ENCODE measurements at regions not wholly inside any gene's neighbourhood (a gene's known extent, or its start where the extent isn't known, plus 50 kb on each side); places are given as distances from the start of the nearest gene placed in this dataset.

DNA sequence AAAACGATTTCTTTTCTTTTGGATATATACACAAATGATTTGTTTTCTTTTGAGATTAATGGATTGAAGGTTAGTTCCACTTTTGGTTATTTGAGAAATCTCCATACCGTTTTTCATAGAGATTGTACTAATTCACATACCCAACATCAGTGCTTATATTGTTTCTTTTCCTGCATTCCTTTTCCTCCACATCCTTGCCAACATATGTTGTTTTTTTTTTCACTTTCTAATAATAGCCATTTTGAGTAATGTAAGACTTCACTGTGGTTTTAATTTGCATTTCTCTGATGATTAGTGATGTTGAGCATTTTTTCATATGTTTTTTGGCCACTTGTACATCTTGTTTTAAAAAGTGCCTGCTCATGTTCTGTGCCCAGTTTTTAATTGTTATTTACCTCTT lies 846.4 kb upstream of the EYS start:
- no peak for TF ChIP-seq CTCF (conservative IDR thresholded peaks at IDR 0.05; ENCODE audit: control insufficient read depth, insufficient read depth, low read depth, low read length)
- DNase-seq (ENCODE audit: low read depth), result no peak
- H3K4me3 ChIP-seq (ENCODE audit: control insufficient read depth, low read depth, low read length), result no peak overlapping the region

GRCh38 chr6:66538551-66539135 lies 831.6 kb upstream of the EYS start:
- no peak overlapping the region for H3K4me3 ChIP-seq (ENCODE audit: control insufficient read depth, low read depth, low read length)
- TF ChIP-seq CTCF (conservative IDR thresholded peaks at IDR 0.05; ENCODE audit: control insufficient read depth, insufficient read depth, low read depth, low read length), result no peak
- no peak for DNase-seq (ENCODE audit: low read depth)

GRCh38 chr6:66533921-66534404 lies 826.9 kb upstream of the EYS start:
- H3K4me3 ChIP-seq (ENCODE audit: control insufficient read depth, low read depth, low read length), result no peak overlapping the region
- no peak for TF ChIP-seq CTCF (conservative IDR thresholded peaks at IDR 0.05; ENCODE audit: control insufficient read depth, insufficient read depth, low read depth, low read length)

GRCh38 chr6:66526061-66526460 lies 819.0 kb upstream of the EYS start:
- no peak overlapping the region for H3K4me3 ChIP-seq (ENCODE audit: control insufficient read depth, low read depth, low read length)
- TF ChIP-seq CTCF (conservative IDR thresholded peaks at IDR 0.05; ENCODE audit: control insufficient read depth, insufficient read depth, low read depth, low read length), result no peak
- DNase-seq (ENCODE audit: low read depth), result peak; percentile 1

More at GRCh38 chr6:66533921-66534404, 826.9 kb upstream of the EYS start:
- no peak for DNase-seq (ENCODE audit: low read depth)

GRCh38 chr6:66522864-66523263 lies 815.8 kb upstream of the EYS start:
- H3K4me3 ChIP-seq (ENCODE audit: control insufficient read depth, low read depth, low read length), result no peak overlapping the region
- DNase-seq (ENCODE audit: low read depth), result no peak
- no peak for TF ChIP-seq CTCF (conservative IDR thresholded peaks at IDR 0.05; ENCODE audit: control insufficient read depth, insufficient read depth, low read depth, low read length)

GRCh38 chr6:66516377-66516776 lies 809.4 kb upstream of the EYS start:
- no peak for DNase-seq (ENCODE audit: low read depth)
- TF ChIP-seq CTCF (conservative IDR thresholded peaks at IDR 0.05; ENCODE audit: control insufficient read depth, insufficient read depth, low read depth, low read length), result no peak
- no peak overlapping the region for H3K4me3 ChIP-seq (ENCODE audit: control insufficient read depth, low read depth, low read length)

DNA sequence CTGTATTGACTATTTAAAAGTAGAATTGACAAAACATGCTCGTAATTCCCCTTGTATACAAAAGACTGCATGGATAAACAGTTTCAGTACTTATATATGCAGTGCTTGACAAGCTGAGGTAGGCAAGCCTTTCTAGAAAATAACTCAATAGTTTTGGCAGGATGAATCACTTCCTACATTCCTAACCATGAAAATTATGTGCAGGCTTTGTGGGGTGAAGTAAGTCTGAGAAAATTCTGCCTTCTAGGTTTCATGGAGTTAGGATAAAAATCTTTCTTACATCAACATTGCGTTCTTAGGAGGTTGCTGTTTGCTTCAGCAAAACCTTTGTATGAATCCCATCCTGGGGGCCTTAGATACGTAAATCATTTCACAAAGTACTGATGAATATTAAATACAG lies 801.4 kb upstream of the EYS start:
- TF ChIP-seq CTCF (conservative IDR thresholded peaks at IDR 0.05; ENCODE audit: control insufficient read depth, insufficient read depth, low read depth, low read length), result no peak
- DNase-seq (ENCODE audit: low read depth), result peak; percentile 21
- no peak overlapping the region for H3K4me3 ChIP-seq (ENCODE audit: control insufficient read depth, low read depth, low read length)
